SK-N-DZ (cell line): ENCODE measurements at regions not wholly inside any gene's neighbourhood (a gene's known extent, or its start where the extent isn't known, plus 50 kb on each side); places are given as distances from the start of the nearest gene placed in this dataset.
A peak's percentile ranks its signal among the peaks of the same experiment; 100 is the strongest.
"Not testable (repeated sequence)": the region's sequence is repeated elsewhere in the genome, so short reads cannot be mapped to it uniquely, and the experiment has no call there.

Experiments used
- DNase-seq: peaks from one replicate; pipeline ENCODE4 v3.0.0-alpha.2; 2015; ENCODE audit warnings: low spot score

DNA sequence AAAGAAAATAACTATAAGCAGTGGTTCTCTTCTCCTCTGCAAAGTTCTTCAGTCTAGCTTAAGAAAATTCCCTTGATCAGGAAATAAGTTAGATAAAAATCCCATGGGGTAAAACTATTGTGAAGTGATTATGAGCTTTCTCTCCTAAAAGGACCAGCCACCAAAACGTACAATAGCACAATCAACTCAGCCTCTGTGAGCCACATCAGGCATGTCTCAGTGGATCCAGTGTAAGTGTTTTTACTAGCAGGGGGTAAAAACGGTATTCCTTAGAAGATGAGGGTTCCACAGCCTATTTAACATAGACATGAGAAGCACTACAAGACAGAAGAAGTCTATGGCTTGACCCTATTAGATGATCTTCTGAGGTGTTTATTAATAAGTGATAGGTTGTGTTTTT is 503.2 kb downstream of the PIK3C3 start:
- no peak for DNase-seq

DNA sequence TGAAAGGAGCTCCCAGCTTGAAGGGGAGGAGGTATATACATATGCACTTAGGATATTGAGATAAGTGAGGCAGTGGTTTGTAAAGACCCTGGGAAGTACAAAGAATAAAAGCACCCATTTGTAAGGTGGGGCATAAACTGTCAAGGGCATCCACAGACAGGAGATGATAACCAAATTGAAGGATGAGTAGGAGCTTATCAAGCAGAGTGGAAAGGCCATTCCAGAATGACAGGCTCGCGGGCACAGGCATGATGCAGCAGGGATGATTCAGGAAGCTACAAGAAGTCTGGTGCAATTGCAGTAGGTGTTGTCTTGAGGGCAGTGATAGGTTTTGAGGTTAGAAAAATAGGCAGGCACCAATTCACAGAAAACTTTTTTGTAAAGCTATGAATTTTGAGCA is 504.8 kb downstream of the PIK3C3 start:
- DNase-seq = no peak

DNA sequence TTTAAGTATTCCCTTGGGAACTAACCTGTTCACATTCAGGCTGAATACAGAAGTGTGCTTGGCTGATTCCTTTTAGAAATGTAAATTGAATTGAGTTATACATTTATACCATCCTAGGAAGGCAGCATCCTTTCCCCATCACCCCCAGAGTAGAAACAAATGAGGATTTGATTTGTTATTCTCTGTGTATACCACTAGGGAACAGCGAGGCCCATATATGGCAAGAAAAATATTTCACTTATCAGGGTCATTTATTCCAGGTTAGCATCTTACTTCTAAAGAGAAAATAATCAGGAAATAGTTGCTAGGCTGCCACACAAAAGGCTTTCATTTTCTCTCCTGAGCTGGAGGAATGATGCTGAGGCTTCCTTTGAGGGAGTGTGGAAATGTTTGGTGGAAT is 516.9 kb downstream of the PIK3C3 start:
- no peak for DNase-seq

DNA sequence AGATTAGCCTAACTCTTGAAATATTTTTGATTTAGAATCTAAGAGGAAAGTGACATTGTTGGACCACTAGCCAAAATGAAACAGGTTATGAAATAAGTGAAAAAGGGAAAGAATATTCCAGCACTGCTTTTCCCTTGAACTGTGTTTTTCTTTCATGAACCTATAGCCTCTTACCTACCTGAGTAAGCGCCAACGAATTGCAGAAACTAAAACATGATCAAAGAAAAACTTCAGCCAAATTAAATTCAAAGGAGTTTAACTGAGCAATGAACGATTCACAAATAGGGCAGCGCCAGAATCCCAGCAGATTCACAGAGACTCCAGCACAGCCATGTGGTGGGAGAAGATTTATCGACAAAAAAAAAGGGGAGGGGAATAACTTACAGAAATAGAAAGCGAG is 518.6 kb downstream of the PIK3C3 start:
- no peak for DNase-seq

DNA sequence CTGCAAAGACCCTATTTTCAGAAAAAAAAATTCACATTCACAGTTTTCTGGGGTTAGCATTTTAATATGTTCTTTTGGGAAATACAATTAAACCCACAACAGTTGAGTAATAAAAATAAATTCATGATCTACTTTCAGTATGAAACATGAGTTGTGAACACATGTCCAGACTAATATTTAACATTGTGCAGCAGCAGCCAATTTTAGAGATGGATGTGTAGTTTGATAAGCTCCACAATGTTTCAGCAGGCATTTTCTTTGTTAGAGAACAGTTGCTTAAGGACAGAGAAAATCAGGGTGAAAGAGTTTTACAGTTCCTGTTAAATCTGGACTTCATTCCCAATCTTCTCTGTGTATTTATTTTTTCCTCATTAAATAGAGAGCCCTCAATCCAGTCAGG is 519.5 kb downstream of the PIK3C3 start:
- peak; percentile 44 for DNase-seq

DNA sequence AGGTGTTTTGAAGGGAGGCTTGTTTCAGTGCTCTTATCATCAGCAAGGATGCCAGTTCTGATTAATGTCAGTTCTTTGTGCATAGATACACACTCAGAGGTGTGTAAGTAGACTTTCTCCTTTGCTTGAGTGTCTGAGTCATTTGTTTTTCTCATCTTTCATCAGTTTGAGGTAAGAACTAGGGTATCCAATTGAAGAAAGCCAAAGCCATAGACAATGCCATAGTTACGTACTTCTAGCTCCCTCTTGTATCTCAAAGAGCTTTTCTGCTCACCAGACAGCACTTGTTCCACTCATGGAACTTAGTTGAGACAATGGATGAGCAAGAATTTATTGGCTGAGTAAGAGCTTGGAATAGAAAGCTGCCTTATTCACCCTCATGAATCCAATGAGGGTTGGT is 520.1 kb downstream of the PIK3C3 start:
- peak; percentile 15 for DNase-seq

DNA sequence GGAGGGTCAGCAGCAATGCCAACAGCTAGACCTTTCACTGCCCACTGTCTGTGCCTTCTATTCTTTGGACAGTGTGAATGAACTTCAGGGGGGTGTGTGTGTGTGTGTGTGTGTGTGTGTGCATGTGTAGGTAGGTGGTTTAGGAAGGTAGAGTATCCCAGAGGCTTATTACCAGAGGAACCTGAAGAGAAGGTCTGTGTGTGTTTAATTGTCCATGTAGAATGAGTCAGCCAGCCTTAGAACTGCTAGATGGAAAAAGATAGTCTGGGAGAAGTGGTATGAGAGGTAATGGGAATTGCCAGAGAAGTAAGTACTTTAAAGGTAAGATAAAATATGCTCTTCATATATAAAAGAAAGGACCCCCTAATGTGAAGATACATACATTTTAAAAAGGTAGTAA is 522.2 kb downstream of the PIK3C3 start:
- no peak for DNase-seq

DNA sequence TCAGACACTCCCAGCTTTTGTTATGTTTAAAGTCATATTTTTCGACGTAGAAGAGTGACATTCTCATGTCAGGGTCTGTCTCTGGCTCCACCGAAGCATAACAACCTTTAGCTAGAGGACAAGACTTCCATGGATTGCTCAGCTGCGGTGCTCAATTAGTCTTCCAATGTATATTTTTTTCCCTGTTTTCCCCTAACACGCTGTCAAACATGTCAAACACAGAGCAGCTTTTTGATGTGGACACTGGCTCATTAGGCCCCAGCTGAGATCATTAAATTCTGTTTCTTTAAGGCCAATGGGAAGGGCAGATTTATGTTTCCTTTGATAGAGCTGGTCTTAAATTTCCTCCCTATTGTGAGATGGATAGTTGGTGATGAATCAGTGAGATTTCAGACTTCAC is 525.4 kb downstream of the PIK3C3 start:
- DNase-seq = no peak

DNA sequence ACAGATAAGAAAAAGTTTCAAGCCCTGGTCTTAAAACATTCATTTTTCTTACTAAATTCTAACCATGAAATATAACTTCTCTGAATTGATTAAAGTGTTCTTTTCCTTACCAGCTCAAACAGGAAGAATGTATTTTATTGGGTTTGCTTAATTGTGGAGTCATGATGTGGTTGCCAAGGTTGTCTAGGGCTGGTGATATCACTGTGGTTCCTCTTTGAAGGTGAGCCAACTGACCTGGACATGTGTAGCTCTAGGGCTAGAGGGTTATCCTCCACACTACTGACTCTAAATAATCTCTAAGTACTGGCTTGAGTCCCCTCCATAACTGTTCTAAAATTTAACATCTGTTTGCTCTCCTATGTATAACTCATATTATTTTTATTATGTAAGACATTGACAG is 529.6 kb downstream of the PIK3C3 start:
- no peak for DNase-seq

DNA sequence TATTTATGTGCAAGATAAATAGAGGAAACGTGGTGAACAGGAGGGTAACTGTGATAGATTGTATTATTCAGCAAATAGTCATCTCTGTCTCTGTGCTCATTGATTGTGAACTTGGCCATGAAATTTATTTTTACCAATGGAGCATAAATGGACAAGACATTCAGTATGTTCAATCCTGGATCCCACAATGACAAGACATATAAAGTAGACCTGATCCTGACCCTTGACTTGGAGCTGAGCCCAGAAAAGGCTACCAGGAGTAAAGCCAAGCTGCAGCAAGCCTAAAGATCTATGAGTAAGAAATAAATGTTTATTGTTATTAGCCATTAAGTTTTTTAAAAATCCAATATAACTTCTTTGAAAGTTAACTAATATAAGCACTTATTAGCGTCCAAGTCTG is 531.2 kb downstream of the PIK3C3 start:
- no peak for DNase-seq

DNA sequence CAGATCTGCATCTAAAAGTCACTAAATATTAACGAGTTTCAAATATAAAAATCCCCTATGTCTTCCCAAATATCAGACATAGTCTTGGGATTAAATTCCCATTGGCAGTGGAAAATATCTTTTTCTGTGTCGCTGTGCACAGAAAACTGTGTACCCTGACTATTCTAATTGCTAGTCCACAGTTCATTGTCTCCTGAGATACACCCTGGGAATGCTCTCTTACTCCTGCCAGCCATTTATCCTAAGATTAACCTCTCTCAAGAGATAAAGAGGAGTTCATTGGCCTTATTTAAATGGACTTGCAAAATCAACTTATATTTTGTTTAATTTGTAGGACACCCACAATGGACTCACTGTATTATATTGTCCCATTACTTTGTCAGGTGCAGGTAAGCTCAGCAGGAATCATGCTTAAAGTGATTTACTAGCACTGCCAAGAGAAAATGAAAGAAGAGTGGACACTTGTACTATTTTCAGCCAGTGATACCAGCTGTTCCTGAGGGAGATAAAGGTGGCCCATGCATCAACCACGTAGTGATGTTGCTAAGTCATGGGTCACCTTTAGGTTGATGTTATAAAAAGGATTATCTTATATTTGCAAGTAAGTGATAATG is 553.8 kb downstream of the PIK3C3 start:
- DNase-seq = no peak

DNA sequence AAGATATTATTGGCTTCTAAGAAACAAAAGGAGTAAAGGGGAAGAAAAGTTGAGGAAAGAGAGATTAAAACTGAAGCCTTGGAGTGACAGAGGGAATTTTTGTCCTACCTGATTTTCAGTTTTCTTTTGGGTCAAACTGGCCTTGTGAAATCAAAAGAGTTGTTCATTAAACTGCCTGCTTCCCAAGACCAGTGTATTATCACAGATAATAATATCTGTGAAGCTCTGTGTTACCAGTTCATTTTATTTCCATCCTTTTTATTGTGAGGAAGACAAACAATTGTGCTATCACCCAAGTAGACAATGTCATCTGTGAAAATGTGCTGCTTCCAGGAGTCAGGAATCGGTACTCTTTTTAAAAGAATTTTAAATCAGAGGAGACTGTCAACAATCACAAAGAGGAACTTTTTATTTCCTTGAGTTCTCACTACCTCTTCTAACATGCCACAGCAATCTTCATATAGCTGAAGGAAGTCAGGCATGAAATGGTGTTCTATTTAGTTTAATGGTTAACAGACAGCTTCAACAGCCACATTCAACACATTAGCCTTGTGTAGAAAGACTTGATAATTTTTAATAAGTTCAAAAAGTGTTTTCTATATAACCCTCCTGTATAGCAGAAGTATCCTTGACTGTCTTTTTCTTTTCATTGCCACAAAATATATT is 554.8 kb downstream of the PIK3C3 start:
- DNase-seq = no peak

DNA sequence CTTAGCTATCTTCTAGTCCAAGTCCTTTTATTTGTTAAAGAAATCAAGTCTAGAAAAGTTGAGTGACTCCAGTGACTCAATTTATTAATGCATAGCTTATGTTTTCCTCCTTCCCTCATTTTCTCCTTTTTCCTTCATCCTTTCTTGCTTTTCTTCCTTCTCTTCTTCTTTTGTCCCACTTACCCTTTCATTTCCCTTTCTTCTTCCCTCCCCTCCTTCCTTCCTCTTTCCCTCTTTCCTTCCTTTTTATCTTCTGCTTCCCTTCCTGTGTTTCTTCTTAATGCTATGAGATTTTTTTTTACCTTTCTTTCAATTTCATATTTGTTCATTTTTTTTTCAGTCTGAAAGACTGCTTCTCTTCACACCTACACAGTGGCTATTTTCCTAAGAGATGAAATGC is 555.5 kb downstream of the PIK3C3 start:
- DNase-seq = no peak

DNA sequence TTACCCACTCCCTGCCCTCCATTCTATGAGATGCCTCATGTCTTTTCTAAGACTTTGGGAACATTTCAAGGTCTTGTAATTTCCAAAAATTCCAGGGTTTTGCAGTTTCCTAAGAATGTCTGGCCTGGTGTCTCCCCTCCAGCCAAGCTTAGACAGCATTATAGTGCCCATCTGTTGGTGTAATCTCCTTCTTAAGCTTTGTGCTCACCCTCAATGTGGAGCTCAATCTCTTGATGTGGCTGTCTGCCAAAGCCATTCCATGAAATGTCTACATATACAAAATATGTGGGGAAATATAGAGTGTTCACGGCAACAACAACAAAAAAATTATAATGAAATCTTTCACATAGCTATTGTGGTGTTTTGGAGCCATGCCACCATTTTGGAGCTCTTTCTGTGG is 558.4 kb downstream of the PIK3C3 start:
- DNase-seq = no peak

DNA sequence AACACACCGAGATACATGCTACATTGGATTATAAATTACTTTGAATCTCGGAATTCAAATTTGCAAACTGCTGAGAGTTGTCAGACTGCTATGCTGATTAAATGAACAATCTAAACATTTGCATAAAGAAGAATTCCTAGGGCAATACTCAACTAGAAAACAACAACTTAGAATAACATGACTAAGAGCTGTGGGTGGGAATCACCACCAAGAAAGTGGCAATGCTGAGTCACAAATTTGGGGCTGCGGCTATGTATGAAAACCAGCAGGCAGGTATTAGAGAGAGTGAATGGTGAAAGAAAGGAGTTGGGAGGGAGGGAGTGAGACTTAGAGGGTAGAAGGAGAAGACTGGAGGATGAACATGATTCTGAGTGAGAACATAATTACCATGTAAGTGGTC is 559.5 kb downstream of the PIK3C3 start:
- no peak for DNase-seq

DNA sequence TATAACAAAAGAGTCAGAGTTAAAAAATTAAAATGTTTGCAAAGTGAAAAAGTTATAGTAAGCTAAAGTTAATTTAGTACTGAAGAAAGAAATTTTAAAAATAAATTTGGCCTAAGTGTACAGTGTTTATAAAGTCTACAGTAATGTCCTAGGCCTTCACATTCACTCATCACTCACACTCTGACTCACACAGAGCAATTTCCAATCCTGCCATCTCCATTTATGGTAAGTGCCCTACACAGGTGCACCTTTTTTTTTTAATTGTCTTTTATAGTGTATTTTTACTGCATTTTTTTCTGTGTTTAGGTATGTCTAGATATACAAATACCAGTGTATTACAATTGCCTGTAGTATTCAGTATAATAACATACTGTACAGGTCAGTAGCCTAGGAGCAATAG is 562.9 kb downstream of the PIK3C3 start:
- DNase-seq = no peak

DNA sequence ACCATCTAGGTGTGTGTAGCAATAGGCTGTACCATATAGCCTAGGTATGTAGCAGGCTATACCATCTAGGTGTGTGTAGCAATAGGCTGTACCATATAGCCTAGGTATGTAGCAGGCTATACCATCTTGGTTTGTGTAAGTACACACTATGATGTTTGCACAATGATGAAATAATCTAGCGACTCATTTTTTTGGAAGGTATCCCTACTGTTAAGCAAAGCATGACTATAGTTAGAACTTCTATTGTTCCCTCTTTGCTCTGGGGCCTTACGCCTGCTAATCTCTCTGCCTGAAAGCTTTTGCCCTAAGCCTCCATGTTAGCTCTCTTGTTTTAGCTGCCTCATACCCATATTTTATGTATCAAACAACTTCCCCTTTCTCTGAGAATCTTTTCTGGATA is 563.3 kb downstream of the PIK3C3 start:
- DNase-seq = not testable (repeated sequence)

DNA sequence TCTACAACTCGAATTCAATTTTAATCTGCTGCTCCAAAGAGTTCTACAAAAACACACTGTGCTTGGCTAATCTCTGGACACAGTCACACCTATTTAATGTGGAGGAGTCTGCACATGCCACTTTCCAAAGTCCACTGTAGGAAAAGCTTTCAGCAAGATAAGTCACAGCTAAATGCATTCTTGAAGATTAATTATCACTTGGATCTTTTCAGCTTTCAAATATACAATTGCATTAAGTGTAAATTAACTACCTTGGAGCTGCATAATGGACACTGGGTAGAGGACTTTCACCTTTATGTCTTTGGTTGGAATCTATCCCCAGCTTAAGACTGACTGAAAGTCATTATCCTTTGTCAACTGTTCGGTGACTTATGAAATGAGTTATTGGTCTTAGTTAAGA is 565.1 kb downstream of the PIK3C3 start:
- no peak for DNase-seq

DNA sequence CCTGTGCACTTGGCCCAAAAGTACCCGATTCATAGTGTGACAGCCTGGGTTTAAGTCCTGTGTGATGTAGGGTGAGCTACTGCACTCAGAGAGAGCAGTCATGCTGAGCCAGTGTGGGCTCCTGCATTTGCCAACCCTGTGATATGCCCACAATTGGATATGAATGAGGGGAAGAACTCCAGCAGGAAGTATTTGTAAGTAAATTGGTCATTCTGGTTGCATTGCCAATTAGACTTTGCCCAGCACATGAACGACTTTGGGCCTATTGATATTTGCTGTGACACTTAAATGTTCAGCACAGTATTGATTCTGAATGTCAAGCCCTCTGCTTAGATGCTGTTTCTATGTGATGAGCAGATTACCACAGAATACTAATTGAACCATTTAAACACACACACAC is 570.9 kb downstream of the PIK3C3 start:
- no peak for DNase-seq

DNA sequence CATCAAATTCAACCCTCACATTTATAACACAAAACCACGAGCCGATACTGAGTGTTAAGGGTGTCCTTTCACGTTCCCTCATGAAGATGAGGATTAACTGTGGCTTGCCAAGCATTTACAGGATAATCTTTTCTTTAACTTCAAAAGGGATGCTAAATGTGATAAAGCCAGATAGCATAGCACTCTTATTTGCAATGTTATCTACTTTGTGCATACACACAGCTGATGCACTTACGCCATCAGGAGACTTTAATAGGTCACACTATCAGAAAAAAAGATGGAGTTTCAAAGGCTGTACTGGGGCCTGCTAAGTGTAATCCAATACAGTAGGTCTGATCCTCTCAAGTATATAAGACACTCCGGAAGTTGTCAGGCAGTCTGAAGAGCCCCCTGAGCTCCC is 572.7 kb downstream of the PIK3C3 start:
- no peak for DNase-seq

DNA sequence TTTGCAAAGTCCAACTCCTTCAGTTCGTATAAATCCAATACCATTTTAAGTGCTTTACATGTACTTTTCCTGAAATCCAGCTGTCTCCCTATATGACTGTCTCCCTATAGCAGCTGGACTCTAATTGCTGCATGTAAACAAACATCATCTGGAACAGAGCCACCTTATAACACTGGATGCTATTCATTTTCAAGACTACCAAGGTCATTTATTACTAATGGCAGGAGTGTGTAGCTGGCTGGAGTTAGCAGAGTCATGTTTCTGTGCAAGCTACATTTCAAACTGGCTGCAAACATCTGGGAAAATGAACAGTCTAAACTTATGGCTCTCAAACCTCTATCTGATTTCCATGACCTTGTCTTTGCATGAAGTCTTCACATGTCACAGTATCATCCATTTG is 575.2 kb downstream of the PIK3C3 start:
- DNase-seq = no peak

DNA sequence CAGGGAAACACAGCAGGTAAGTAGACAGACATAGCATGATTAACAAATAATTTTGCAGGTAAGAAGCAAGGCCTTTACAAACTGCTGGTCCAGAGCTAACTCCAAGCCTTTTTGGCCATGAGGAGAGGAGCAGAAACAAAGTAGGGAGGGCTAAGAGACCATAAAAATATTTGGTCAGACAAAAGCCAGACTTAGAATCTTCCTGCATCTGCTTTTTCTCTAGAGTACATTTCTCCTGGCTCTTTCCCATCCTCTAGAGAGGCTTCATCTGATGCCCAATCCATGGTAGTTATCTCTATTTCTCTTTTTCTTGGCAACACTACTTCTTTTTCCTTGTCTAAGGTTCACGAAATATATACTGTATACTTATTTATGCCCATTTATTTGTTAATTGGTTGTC is 577.1 kb downstream of the PIK3C3 start:
- DNase-seq = no peak

DNA sequence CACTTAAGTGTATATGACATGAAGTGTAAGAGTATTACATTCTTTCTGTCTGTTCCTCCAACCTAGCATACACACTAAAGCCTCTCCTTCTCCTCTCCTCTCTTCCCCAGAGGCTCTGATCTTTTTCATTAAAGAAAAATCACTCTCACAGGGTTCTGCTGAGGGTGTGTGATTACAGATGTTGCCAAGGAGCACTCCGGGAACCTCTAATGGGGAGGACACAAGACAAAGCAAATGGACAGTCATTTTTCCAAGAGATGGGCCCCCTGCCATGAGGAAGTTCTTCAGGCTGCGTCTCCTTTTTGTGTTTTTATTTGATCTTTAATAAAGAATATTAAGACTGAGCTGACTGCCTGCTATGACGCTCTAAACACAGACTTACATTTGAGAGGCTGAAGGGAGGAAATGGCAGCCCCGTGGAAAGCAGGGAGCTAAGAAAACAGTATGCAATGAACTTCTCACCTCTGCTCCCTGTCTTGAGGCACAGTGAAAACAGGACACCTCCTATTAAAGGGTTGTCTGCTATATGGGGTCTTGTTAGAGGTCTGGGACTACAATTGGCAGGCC is 578.1 kb downstream of the PIK3C3 start:
- no peak for DNase-seq

DNA sequence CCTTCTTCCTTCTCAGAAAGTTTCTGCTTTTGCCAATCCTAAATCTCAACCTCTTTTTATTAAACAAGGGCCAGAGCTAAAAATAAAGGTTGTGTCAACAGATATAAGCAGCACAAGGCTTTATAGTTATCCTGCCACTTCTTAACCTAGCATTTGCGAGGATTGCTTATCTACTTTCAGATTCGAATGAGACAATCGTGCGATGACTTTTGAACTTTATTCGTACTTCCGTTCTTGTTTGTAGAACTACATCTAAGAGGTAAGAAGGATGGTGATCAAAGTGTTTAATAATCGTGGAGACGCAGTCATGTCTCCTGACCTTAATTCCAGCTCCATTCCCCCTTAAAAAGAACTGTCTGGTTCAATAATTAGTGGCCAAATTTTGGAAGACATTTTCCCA is 578.6 kb downstream of the PIK3C3 start:
- DNase-seq = no peak
